Naive thymus-derived CD8-positive, alpha-beta T cell (primary cell): ENCODE measurements at regions not wholly inside any gene's neighbourhood (a gene's known extent, or its start where the extent isn't known, plus 50 kb on each side); places are given as distances from the start of the nearest gene placed in this dataset.

Source experiments
- ATAC-seq, 2 donors: fragments of 150-1000 bp; cut with Tn5 transposase in 1 of 2; sonication (Bioruptor Pico), chemical (Tn5 transposase) in 1 of 2; 1 replicate in 1 of 2; 2 replicates in 1 of 2; pipeline ENCODE4 v1.10.0; 2021; ENCODE audit warnings: mild to moderate bottlenecking in 2 of 2, moderate library complexity in 2 of 2
- POLR2A ChIA-PET: fragments of 350-600 bp; sonication (Branson Sonifier 250); formaldehyde crosslinking; loops from one replicate; lab custom pipeline; 2021; ENCODE audit warnings: antibody characterized with exemption; lab: Charles Lee
- DNase-seq, 10 donors: peaks; one replicate each; pipeline versions ENCODE4 v3.0.0 to v3.0.0-alpha.2; 2020 to 2022
- H3K27ac Mint-ChIP-seq, 10 donors: one replicate each; pipeline ENCODE4 v1.8.0; 2020 to 2022; ENCODE audit warnings: mild to moderate bottlenecking in 10 of 10, mixed read lengths in 10 of 10, moderate library complexity in 4 of 10, inconsistent platforms in 1 of 10
- H3K27me3 Mint-ChIP-seq, 5 donors: one replicate each; pipeline ENCODE4 v1.8.0; 2021 to 2022; ENCODE audit warnings: mixed read lengths in 5 of 5
- H3K36me3 Mint-ChIP-seq, 3 donors: one replicate each; pipeline ENCODE4 v1.8.0; 2020 to 2022; ENCODE audit warnings: mixed read lengths in 3 of 3, mild to moderate bottlenecking in 2 of 3, inconsistent platforms in 1 of 3
- H3K4me1 Mint-ChIP-seq, 4 donors: one replicate each; pipeline ENCODE4 v1.8.0; 2021 to 2022; ENCODE audit warnings: mixed read lengths in 4 of 4
- H3K4me3 Mint-ChIP-seq, 10 donors: one replicate each; pipeline ENCODE4 v1.8.0; 2020 to 2022; ENCODE audit warnings: mild to moderate bottlenecking in 10 of 10, mixed read lengths in 10 of 10, moderate library complexity in 6 of 10, inconsistent platforms in 1 of 10
- H3K9me3 Mint-ChIP-seq, 9 donors: one replicate each; pipeline ENCODE4 v1.8.0; 2020 to 2022; ENCODE audit warnings: mixed read lengths in 9 of 9, mild to moderate bottlenecking in 3 of 9, inconsistent platforms in 1 of 9, moderate library complexity in 1 of 9

- ATAC-seq (no peak), DNase-seq (no peak)
- Mint-ChIP-seq H3K4me3 (no peak overlapping the region), H3K36me3 (peaks cover 0 to 27% (median 0%) of the 10 kb centered on the region in 3 donors), H3K27ac (no peak overlapping the region), H3K27me3 (peaks cover 0 to 11% (median 0%) of the 10 kb centered on the region in 5 donors), H3K4me1 (no peaks in the 10 kb centered on the region), H3K9me3 (peaks cover 15 to 39% (median 22%) of the 10 kb centered on the region in 9 donors)
- POLR2A ChIA-PET, result no interaction called here
Observed at GRCh38 chr1:164950541-164950986, 391.6 kb downstream of the PBX1 start.

- peaks cover 0 to 27% (median 0%) of the 10 kb centered on the region in 3 donors for H3K36me3 Mint-ChIP-seq
- no peaks in the 10 kb centered on the region for H3K4me1 Mint-ChIP-seq
- POLR2A ChIA-PET, result no interaction called here
- ATAC-seq, result no peak
- H3K4me3 Mint-ChIP-seq, result no peak overlapping the region
- DNase-seq, result no peak
- H3K9me3 Mint-ChIP-seq, result peaks cover 15 to 39% (median 23%) of the 10 kb centered on the region in 9 donors
- no peak overlapping the region for H3K27ac Mint-ChIP-seq
- peaks cover 0 to 11% (median 0%) of the 10 kb centered on the region in 5 donors for H3K27me3 Mint-ChIP-seq
Observed at GRCh38 chr1:164949771-164950471, 390.9 kb downstream of the PBX1 start.

GRCh38 chr1:164948101-164948500 lies 389.1 kb downstream of the PBX1 start:
- DNase-seq (no peak), ATAC-seq (no peak)
- no peaks in the 10 kb centered on the region for H3K4me1 Mint-ChIP-seq
- no peak overlapping the region for H3K4me3 Mint-ChIP-seq
- H3K36me3 Mint-ChIP-seq, result peaks cover 0 to 27% (median 0%) of the 10 kb centered on the region in 3 donors
- H3K27me3 Mint-ChIP-seq, result peaks cover 0 to 8% (median 0%) of the 10 kb centered on the region in 5 donors
- peaks cover 13 to 39% (median 28%) of the 10 kb centered on the region in 9 donors for H3K9me3 Mint-ChIP-seq
- POLR2A ChIA-PET, result no interaction called here
- H3K27ac Mint-ChIP-seq, result no peak overlapping the region

- ATAC-seq (no peak), DNase-seq (no peak)
- H3K9me3 Mint-ChIP-seq, result peaks cover 1 to 21% (median 6%) of the 10 kb centered on the region in 9 donors
- H3K27ac Mint-ChIP-seq, result no peak overlapping the region
- POLR2A ChIA-PET, result no interaction called here
- H3K4me1 Mint-ChIP-seq, result no peaks in the 10 kb centered on the region
- peaks cover 0 to 4% (median 0%) of the 10 kb centered on the region in 3 donors for H3K36me3 Mint-ChIP-seq
- H3K27me3 Mint-ChIP-seq, result peaks cover 0 to 5% (median 0%) of the 10 kb centered on the region in 5 donors
- no peak overlapping the region for H3K4me3 Mint-ChIP-seq
Observed at GRCh38 chr1:164937291-164937690, 378.3 kb downstream of the PBX1 start.

- Mint-ChIP-seq H3K27ac (no peak overlapping the region), H3K36me3 (no peaks in the 10 kb centered on the region), H3K4me1 (no peaks in the 10 kb centered on the region), H3K27me3 (peaks cover 0 to 5% (median 0%) of the 10 kb centered on the region in 5 donors), H3K4me3 (no peak overlapping the region), H3K9me3 (peaks cover 0 to 14% (median 0%) of the 10 kb centered on the region in 9 donors)
- DNase-seq (no peak), ATAC-seq (no peak)
- POLR2A ChIA-PET, result no interaction called here
Observed at GRCh38 chr1:164932580-164932979, 373.6 kb downstream of the PBX1 start.

GRCh38 chr1:164930833-164931232 lies 371.8 kb downstream of the PBX1 start:
- Mint-ChIP-seq H3K27me3 (peaks cover 0 to 4% (median 0%) of the 10 kb centered on the region in 5 donors), H3K27ac (no peak overlapping the region), H3K36me3 (no peaks in the 10 kb centered on the region), H3K4me3 (no peak overlapping the region), H3K4me1 (no peaks in the 10 kb centered on the region), H3K9me3 (peaks cover 0 to 11% (median 0%) of the 10 kb centered on the region in 9 donors)
- DNase-seq, result no peak
- POLR2A ChIA-PET, result no interaction called here
- ATAC-seq, result no peak

- H3K4me1 Mint-ChIP-seq, result no peaks in the 10 kb centered on the region
- H3K36me3 Mint-ChIP-seq, result no peaks in the 10 kb centered on the region
- no peak overlapping the region for H3K4me3 Mint-ChIP-seq
- no peak for ATAC-seq
- H3K9me3 Mint-ChIP-seq, result peaks cover 0 to 11% (median 0%) of the 10 kb centered on the region in 9 donors
- peaks cover 0 to 4% (median 0%) of the 10 kb centered on the region in 5 donors for H3K27me3 Mint-ChIP-seq
- no peak for DNase-seq
- POLR2A ChIA-PET, result no interaction called here
- H3K27ac Mint-ChIP-seq, result no peak overlapping the region
Observed at GRCh38 chr1:164930241-164930640, 371.3 kb downstream of the PBX1 start.

- Mint-ChIP-seq H3K4me3 (no peak overlapping the region), H3K36me3 (no peaks in the 10 kb centered on the region), H3K27ac (no peak overlapping the region), H3K9me3 (peaks cover 0 to 3% (median 0%) of the 10 kb centered on the region in 9 donors), H3K27me3 (peaks cover 0 to 4% (median 0%) of the 10 kb centered on the region in 5 donors), H3K4me1 (no peaks in the 10 kb centered on the region)
- POLR2A ChIA-PET, result no interaction called here
- no peak for DNase-seq
- ATAC-seq, result no peak
Observed at GRCh38 chr1:164928232-164928812, 369.3 kb downstream of the PBX1 start.

GRCh38 chr1:164926107-164926506 lies 367.1 kb downstream of the PBX1 start:
- Mint-ChIP-seq H3K4me3 (no peak overlapping the region), H3K36me3 (no peaks in the 10 kb centered on the region), H3K27me3 (peaks cover 0 to 4% (median 0%) of the 10 kb centered on the region in 5 donors), H3K27ac (no peak overlapping the region), H3K4me1 (no peaks in the 10 kb centered on the region), H3K9me3 (peaks cover 0 to 5% (median 0%) of the 10 kb centered on the region in 9 donors)
- ATAC-seq (no peak), DNase-seq (no peak)
- POLR2A ChIA-PET, result no interaction called here

- no peak for DNase-seq
- Mint-ChIP-seq H3K27ac (no peak overlapping the region), H3K4me3 (no peak overlapping the region), H3K36me3 (no peaks in the 10 kb centered on the region), H3K4me1 (no peaks in the 10 kb centered on the region), H3K27me3 (peaks cover 0 to 2% (median 0%) of the 10 kb centered on the region in 5 donors), H3K9me3 (peaks cover 0 to 3% (median 0%) of the 10 kb centered on the region in 9 donors)
- POLR2A ChIA-PET, result no interaction called here
- no peak for ATAC-seq
Observed at GRCh38 chr1:164922585-164922984, 363.6 kb downstream of the PBX1 start.

- H3K27ac Mint-ChIP-seq, result no peak overlapping the region
Observed at GRCh38 chr1:164921493-164921892, 362.5 kb downstream of the PBX1 start.

GRCh38 chr1:164918140-164918539 lies 359.2 kb downstream of the PBX1 start:
- H3K4me3 Mint-ChIP-seq, result no peak overlapping the region
- H3K9me3 Mint-ChIP-seq, result peaks cover 0 to 11% (median 2%) of the 10 kb centered on the region in 9 donors
- no peaks in the 10 kb centered on the region for H3K36me3 Mint-ChIP-seq
- H3K27me3 Mint-ChIP-seq, result peaks cover 0 to 9% (median 0%) of the 10 kb centered on the region in 5 donors
- no peak for DNase-seq
- POLR2A ChIA-PET, result no interaction called here
- no peaks in the 10 kb centered on the region for H3K4me1 Mint-ChIP-seq
- no peak for ATAC-seq
- H3K27ac Mint-ChIP-seq, result no peak overlapping the region

More at GRCh38 chr1:164921493-164921892, 362.5 kb downstream of the PBX1 start:
- no peaks in the 10 kb centered on the region for H3K4me1 Mint-ChIP-seq
- ATAC-seq (no peak), DNase-seq (no peak)
- H3K9me3 Mint-ChIP-seq, result peaks cover 0 to 3% (median 0%) of the 10 kb centered on the region in 9 donors
- peaks cover 0 to 2% (median 0%) of the 10 kb centered on the region in 5 donors for H3K27me3 Mint-ChIP-seq
- no peaks in the 10 kb centered on the region for H3K36me3 Mint-ChIP-seq
- POLR2A ChIA-PET, result no interaction called here
- H3K4me3 Mint-ChIP-seq, result no peak overlapping the region

GRCh38 chr1:164914208-164914607 lies 355.2 kb downstream of the PBX1 start:
- Mint-ChIP-seq H3K4me3 (no peak overlapping the region), H3K4me1 (no peaks in the 10 kb centered on the region), H3K36me3 (no peaks in the 10 kb centered on the region), H3K9me3 (peaks cover 0 to 11% (median 0%) of the 10 kb centered on the region in 9 donors), H3K27ac (no peak overlapping the region), H3K27me3 (peaks cover 0 to 13% (median 2%) of the 10 kb centered on the region in 5 donors)
- no peak for ATAC-seq
- DNase-seq, result no peak
- POLR2A ChIA-PET, result no interaction called here
